ENCODE measurements at regions not wholly inside any gene's neighbourhood (a gene's known extent, or its start where the extent isn't known, plus 50 kb on each side); places are given as distances from the start of the nearest gene placed in this dataset.

DNA sequence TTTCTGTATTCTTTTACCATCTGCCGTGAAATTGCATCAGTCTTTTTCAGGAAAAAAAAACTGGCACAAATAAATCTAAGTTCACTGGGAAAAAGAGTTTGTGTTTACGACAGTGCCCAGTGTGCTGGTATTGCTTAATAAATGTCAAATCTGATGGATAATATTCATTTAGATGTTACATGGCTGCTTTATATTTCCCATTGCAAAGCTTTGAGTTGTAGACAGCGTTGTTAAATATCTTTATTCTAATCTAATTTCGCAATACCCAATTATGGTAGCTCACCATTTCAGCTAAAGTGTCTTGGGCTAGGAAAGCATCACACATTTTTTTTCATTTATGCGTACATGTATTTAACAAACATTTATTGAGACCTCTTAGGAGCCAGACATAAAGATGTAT lies 1994.5 kb upstream of the FLRT2 start:
- DNase-seq (no peak), ATAC-seq (no peak)
- no peaks in the 10 kb centered on the region for H3K27me3 ChIP-seq (ENCODE audit: control insufficient read depth in 2 of 2, insufficient read depth in 2 of 2, low read length in 2 of 2)
- Mint-ChIP-seq H3K36me3 (no peaks in the 10 kb centered on the region), H3K27me3 (no peaks in the 10 kb centered on the region), H3K4me3 (no peak overlapping the region), H3K4me1 (no peaks in the 10 kb centered on the region), H3K9me3 (peaks cover 0 to 28% (median 9%) of the 10 kb centered on the region in 11 donors), H3K27ac (no peak overlapping the region)
- CTCF ChIA-PET, result no interaction called here
- H3K4me3 ChIP-seq (ENCODE audit: low read length), result no peak overlapping the region
- no peak overlapping the region for H3K27ac ChIP-seq (ENCODE audit: low read depth, low read length)
- H3K36me3 ChIP-seq (ENCODE audit: control insufficient read depth in 2 of 3, insufficient read depth in 3 of 3, low read length in 3 of 3), result no peaks in the 10 kb centered on the region
- no peaks in the 10 kb centered on the region for H3K9me3 ChIP-seq (ENCODE audit: control insufficient read depth in 2 of 3, low read length in 3 of 3)
- intact Hi-C loops (cut with micrococcal nuclease), result no loop called here
- POLR2A ChIA-PET, result no interaction called here
- no peaks in the 10 kb centered on the region for H3K4me1 ChIP-seq (ENCODE audit: control insufficient read depth in 2 of 2, insufficient read depth in 2 of 2, low read length in 2 of 2)

DNA sequence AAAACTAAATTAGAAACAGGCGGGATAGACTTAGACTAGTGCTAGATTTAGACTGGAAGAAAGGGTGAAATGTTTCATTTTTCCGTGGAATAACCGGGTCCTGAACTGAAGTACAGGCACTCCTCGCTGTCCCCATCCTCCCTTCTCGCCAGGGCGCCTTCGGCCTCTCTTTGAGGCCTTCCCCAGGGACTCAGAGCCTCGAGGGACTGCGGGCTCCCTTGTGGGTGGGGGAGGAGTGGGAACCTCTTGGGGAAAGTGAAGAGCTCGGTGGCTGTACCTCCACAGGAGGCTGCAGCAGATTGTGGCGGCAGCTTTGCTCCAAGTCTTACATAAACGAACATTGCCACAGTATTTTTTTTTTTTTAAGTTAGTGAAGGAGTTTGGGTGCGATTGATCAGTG lies 1988.8 kb upstream of the FLRT2 start:
- no peaks in the 10 kb centered on the region for H3K4me1 ChIP-seq (ENCODE audit: control insufficient read depth in 2 of 2, insufficient read depth in 2 of 2, low read length in 2 of 2)
- Mint-ChIP-seq H3K27ac (no peak overlapping the region), H3K4me3 (no peak overlapping the region), H3K36me3 (no peaks in the 10 kb centered on the region), H3K4me1 (no peaks in the 10 kb centered on the region), H3K9me3 (peaks cover 0 to 20% (median 9%) of the 10 kb centered on the region in 11 donors), H3K27me3 (no peaks in the 10 kb centered on the region)
- ChIA-PET POLR2A (no interaction called here), CTCF (no interaction called here)
- no peak for DNase-seq
- H3K9me3 ChIP-seq (ENCODE audit: control insufficient read depth in 2 of 3, low read length in 3 of 3), result no peaks in the 10 kb centered on the region
- H3K4me3 ChIP-seq (ENCODE audit: low read length), result no peak overlapping the region
- no peaks in the 10 kb centered on the region for H3K36me3 ChIP-seq (ENCODE audit: control insufficient read depth in 2 of 3, insufficient read depth in 3 of 3, low read length in 3 of 3)
- no peaks in the 10 kb centered on the region for H3K27me3 ChIP-seq (ENCODE audit: control insufficient read depth in 2 of 2, insufficient read depth in 2 of 2, low read length in 2 of 2)
- intact Hi-C loops (cut with micrococcal nuclease), result no loop called here
- no peak overlapping the region for H3K27ac ChIP-seq (ENCODE audit: low read depth, low read length)
- ATAC-seq, result no peak

- H3K9me3 Mint-ChIP-seq, result peaks cover 0 to 25% (median 9%) of the 10 kb centered on the region in 11 donors
- no peak overlapping the region for H3K4me3 Mint-ChIP-seq
- Histone ChIP-seq H3K4me3 (ENCODE audit: low read length) (no peak overlapping the region), H3K4me1 (ENCODE audit: control insufficient read depth in 2 of 2, insufficient read depth in 2 of 2, low read length in 2 of 2) (no peaks in the 10 kb centered on the region), H3K27ac (ENCODE audit: low read depth, low read length) (no peak overlapping the region), H3K9me3 (ENCODE audit: control insufficient read depth in 2 of 3, low read length in 3 of 3) (peaks cover 0 to 4% (median 0%) of the 10 kb centered on the region in 3 experiments), H3K36me3 (ENCODE audit: control insufficient read depth in 2 of 3, insufficient read depth in 3 of 3, low read length in 3 of 3) (no peaks in the 10 kb centered on the region), H3K27me3 (ENCODE audit: control insufficient read depth in 2 of 2, insufficient read depth in 2 of 2, low read length in 2 of 2) (no peaks in the 10 kb centered on the region)
- no peaks in the 10 kb centered on the region for H3K27me3 Mint-ChIP-seq
- intact Hi-C loops (cut with micrococcal nuclease), result no loop called here
- H3K36me3 Mint-ChIP-seq, result no peaks in the 10 kb centered on the region
- CTCF ChIA-PET, result no interaction called here
- ATAC-seq (no peak), DNase-seq (no peak)
- H3K4me1 Mint-ChIP-seq, result no peaks in the 10 kb centered on the region
- POLR2A ChIA-PET, result no interaction called here
- no peak overlapping the region for H3K27ac Mint-ChIP-seq
Observed at GRCh38 chr14:83548061-83548839, 1981.7 kb upstream of the FLRT2 start.

- no peaks in the 10 kb centered on the region for H3K27me3 Mint-ChIP-seq
- Histone ChIP-seq H3K4me3 (ENCODE audit: low read length) (no peak overlapping the region), H3K4me1 (ENCODE audit: control insufficient read depth in 2 of 2, insufficient read depth in 2 of 2, low read length in 2 of 2) (no peaks in the 10 kb centered on the region), H3K9me3 (ENCODE audit: control insufficient read depth in 2 of 3, low read length in 3 of 3) (peaks cover 0 to 7% (median 4%) of the 10 kb centered on the region in 3 experiments), H3K36me3 (ENCODE audit: control insufficient read depth in 2 of 3, insufficient read depth in 3 of 3, low read length in 3 of 3) (no peaks in the 10 kb centered on the region), H3K27ac (ENCODE audit: low read depth, low read length) (no peak overlapping the region), H3K27me3 (ENCODE audit: control insufficient read depth in 2 of 2, insufficient read depth in 2 of 2, low read length in 2 of 2) (no peaks in the 10 kb centered on the region)
- intact Hi-C loops (cut with micrococcal nuclease), result no loop called here
- ChIA-PET CTCF (no interaction called here), POLR2A (no interaction called here)
- H3K27ac Mint-ChIP-seq, result no peak overlapping the region
- DNase-seq (no peak), ATAC-seq (no peak)
- H3K4me3 Mint-ChIP-seq, result no peak overlapping the region
- H3K36me3 Mint-ChIP-seq, result peaks cover 0 to 3% (median 0%) of the 10 kb centered on the region in 5 donors
- H3K4me1 Mint-ChIP-seq, result no peaks in the 10 kb centered on the region
- H3K9me3 Mint-ChIP-seq, result peaks cover 0 to 30% (median 6%) of the 10 kb centered on the region in 11 donors
Observed at GRCh38 chr14:83556065-83556464, 1973.9 kb upstream of the FLRT2 start.

DNA sequence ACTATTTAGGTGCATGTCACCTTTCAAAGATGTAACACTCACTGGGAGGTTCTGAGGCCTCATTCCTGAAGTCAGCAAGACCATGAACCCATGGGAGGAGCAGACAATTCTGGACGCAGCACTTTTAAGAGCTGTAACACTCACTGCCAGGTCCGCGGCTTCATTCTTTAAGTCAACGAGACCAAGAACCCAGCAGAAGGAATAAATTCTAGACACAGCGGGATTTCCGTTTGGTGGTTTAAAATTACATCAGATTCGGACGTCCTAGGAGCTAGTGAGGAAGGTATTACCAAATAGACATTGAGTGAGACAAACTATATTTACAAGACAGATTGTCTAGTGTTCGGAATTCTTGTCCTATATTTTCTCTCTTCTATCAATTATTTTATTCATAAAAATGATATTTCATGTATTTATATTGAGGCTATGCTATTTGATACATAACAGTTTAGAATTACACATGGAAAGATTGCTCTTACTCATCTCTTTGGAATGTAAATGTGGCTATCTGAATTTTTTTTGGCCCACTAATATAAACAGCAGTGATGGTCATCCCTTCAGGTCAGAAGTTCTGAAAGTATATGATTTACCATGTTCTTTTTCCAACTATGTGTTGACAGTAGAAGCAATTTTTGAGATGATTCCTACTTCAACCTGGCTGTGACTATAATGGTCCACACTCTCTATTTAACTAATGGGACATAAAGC lies 1973.0 kb upstream of the FLRT2 start:
- Histone ChIP-seq H3K9me3 (ENCODE audit: control insufficient read depth in 2 of 3, low read length in 3 of 3) (peaks cover 0 to 11% (median 4%) of the 10 kb centered on the region in 3 experiments), H3K27me3 (ENCODE audit: control insufficient read depth in 2 of 2, insufficient read depth in 2 of 2, low read length in 2 of 2) (no peaks in the 10 kb centered on the region), H3K36me3 (ENCODE audit: control insufficient read depth in 2 of 3, insufficient read depth in 3 of 3, low read length in 3 of 3) (no peaks in the 10 kb centered on the region), H3K4me1 (ENCODE audit: control insufficient read depth in 2 of 2, insufficient read depth in 2 of 2, low read length in 2 of 2) (no peaks in the 10 kb centered on the region), H3K27ac (ENCODE audit: low read depth, low read length) (no peak overlapping the region), H3K4me3 (ENCODE audit: low read length) (no peak overlapping the region)
- Mint-ChIP-seq H3K27ac (no peak overlapping the region), H3K36me3 (peaks cover 0 to 3% (median 0%) of the 10 kb centered on the region in 5 donors), H3K27me3 (no peaks in the 10 kb centered on the region), H3K4me3 (no peak overlapping the region), H3K9me3 (peaks cover 0 to 30% (median 6%) of the 10 kb centered on the region in 11 donors), H3K4me1 (no peaks in the 10 kb centered on the region)
- intact Hi-C loops (cut with micrococcal nuclease), result no loop called here
- ATAC-seq, result no peak
- ChIA-PET CTCF (no interaction called here), POLR2A (no interaction called here)
- no peak for DNase-seq

DNA sequence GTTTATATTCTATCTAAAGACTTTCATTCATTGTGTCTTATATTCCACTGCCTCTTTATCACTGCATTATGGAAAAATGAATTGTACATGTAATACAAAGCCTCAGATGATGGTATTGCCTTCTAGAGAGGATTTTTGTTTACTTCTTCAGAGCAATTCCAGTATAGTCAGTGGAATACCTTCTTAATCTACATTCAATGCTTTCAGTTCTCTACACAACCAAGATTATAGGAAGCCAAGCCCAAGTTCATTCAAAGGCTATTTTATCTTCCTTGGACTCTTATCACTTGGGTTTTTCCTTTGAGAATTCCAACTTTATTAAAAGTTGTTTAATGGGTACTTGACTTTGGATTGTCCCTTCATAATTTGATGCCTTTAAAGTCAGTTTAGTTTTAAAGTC lies 1971.0 kb upstream of the FLRT2 start:
- no peaks in the 10 kb centered on the region for H3K27me3 Mint-ChIP-seq
- H3K27ac ChIP-seq (ENCODE audit: low read depth, low read length), result no peak overlapping the region
- ChIA-PET CTCF (no interaction called here), POLR2A (no interaction called here)
- H3K36me3 Mint-ChIP-seq, result peaks cover 0 to 3% (median 0%) of the 10 kb centered on the region in 5 donors
- peaks cover 0 to 11% (median 4%) of the 10 kb centered on the region in 3 experiments for H3K9me3 ChIP-seq (ENCODE audit: control insufficient read depth in 2 of 3, low read length in 3 of 3)
- peaks cover 0 to 30% (median 10%) of the 10 kb centered on the region in 11 donors for H3K9me3 Mint-ChIP-seq
- no peak for ATAC-seq
- H3K27ac Mint-ChIP-seq, result no peak overlapping the region
- no peak overlapping the region for H3K4me3 Mint-ChIP-seq
- no peak overlapping the region for H3K4me3 ChIP-seq (ENCODE audit: low read length)
- H3K36me3 ChIP-seq (ENCODE audit: control insufficient read depth in 2 of 3, insufficient read depth in 3 of 3, low read length in 3 of 3), result no peaks in the 10 kb centered on the region
- H3K27me3 ChIP-seq (ENCODE audit: control insufficient read depth in 2 of 2, insufficient read depth in 2 of 2, low read length in 2 of 2), result no peaks in the 10 kb centered on the region
- intact Hi-C loops (cut with micrococcal nuclease), result no loop called here
- no peak for DNase-seq
- H3K4me1 Mint-ChIP-seq, result no peaks in the 10 kb centered on the region
- no peaks in the 10 kb centered on the region for H3K4me1 ChIP-seq (ENCODE audit: control insufficient read depth in 2 of 2, insufficient read depth in 2 of 2, low read length in 2 of 2)

DNA sequence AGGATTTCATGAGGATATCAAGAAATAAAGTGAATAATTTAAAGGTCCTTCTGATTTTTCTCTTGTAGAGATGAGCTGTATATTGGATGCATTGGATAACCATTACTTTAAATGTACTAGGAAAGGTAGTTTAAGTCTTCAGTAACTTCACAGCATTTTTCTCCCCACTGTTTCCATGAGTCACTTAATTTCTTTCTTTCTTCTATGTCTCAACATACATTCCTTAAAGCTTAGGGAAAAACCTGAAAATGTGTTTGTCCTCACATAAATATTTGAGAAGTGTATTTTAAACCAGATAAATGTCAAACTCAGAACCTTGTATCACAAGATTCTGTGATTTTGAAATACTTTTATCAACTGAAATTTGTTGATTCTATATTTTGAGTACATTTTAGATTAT lies 1970.2 kb upstream of the FLRT2 start:
- ChIA-PET CTCF (no interaction called here), POLR2A (no interaction called here)
- intact Hi-C loops (cut with micrococcal nuclease), result no loop called here
- Mint-ChIP-seq H3K4me1 (peaks cover 0 to 1% (median 0%) of the 10 kb centered on the region in 7 donors), H3K4me3 (no peak overlapping the region), H3K36me3 (peaks cover 0 to 3% (median 0%) of the 10 kb centered on the region in 5 donors), H3K27me3 (no peaks in the 10 kb centered on the region), H3K9me3 (peaks cover 0 to 34% (median 10%) of the 10 kb centered on the region in 11 donors), H3K27ac (no peak overlapping the region)
- ATAC-seq, result no peak
- no peak overlapping the region for H3K27ac ChIP-seq (ENCODE audit: low read depth, low read length)
- H3K36me3 ChIP-seq (ENCODE audit: control insufficient read depth in 2 of 3, insufficient read depth in 3 of 3, low read length in 3 of 3), result no peaks in the 10 kb centered on the region
- no peaks in the 10 kb centered on the region for H3K27me3 ChIP-seq (ENCODE audit: control insufficient read depth in 2 of 2, insufficient read depth in 2 of 2, low read length in 2 of 2)
- H3K4me3 ChIP-seq (ENCODE audit: low read length), result no peak overlapping the region
- no peaks in the 10 kb centered on the region for H3K4me1 ChIP-seq (ENCODE audit: control insufficient read depth in 2 of 2, insufficient read depth in 2 of 2, low read length in 2 of 2)
- H3K9me3 ChIP-seq (ENCODE audit: control insufficient read depth in 2 of 3, low read length in 3 of 3), result peaks cover 0 to 11% (median 4%) of the 10 kb centered on the region in 3 experiments
- no peak for DNase-seq

All from naive thymus-derived CD4-positive, alpha-beta T cell (primary cell).